ENCODE measurements at regions not wholly inside any gene's neighbourhood (a gene's known extent, or its start where the extent isn't known, plus 50 kb on each side); places are given as distances from the start of the nearest gene placed in this dataset.

DNA sequence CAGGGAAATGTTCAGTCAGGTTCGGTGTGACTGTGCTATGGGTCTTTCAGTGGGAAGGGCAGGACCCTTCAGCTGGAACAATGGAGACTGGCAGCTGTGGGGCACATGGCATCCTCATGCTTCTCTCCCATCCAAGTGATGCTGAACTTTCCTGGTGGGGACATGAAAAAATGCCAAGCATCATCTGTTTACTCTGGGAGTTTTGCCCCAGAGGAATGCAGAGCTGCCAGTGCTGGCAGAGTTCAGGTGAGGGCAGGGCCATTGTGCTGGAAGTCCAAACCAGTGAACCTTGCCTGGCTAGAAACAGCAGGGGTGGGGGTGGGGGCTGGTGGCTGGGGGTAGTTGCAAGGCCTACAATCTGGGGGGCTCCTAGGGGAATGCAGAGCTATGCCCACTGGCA is 1320.6 kb downstream of the PCDH9 start:
- no peak overlapping the region for H3K4me3 ChIP-seq (ENCODE audit: low read depth, low read length)
- TF ChIP-seq, protein P1, sequence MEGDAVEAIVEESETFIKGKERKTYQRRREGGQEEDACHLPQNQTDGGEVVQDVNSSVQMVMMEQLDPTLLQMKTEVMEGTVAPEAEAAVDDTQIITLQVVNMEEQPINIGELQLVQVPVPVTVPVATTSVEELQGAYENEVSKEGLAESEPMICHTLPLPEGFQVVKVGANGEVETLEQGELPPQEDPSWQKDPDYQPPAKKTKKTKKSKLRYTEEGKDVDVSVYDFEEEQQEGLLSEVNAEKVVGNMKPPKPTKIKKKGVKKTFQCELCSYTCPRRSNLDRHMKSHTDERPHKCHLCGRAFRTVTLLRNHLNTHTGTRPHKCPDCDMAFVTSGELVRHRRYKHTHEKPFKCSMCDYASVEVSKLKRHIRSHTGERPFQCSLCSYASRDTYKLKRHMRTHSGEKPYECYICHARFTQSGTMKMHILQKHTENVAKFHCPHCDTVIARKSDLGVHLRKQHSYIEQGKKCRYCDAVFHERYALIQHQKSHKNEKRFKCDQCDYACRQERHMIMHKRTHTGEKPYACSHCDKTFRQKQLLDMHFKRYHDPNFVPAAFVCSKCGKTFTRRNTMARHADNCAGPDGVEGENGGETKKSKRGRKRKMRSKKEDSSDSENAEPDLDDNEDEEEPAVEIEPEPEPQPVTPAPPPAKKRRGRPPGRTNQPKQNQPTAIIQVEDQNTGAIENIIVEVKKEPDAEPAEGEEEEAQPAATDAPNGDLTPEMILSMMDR (IDR thresholded peaks at IDR 0.05; ENCODE audit: borderline replicate concordance, insufficient read depth, low read depth, low read length): no peak

DNA sequence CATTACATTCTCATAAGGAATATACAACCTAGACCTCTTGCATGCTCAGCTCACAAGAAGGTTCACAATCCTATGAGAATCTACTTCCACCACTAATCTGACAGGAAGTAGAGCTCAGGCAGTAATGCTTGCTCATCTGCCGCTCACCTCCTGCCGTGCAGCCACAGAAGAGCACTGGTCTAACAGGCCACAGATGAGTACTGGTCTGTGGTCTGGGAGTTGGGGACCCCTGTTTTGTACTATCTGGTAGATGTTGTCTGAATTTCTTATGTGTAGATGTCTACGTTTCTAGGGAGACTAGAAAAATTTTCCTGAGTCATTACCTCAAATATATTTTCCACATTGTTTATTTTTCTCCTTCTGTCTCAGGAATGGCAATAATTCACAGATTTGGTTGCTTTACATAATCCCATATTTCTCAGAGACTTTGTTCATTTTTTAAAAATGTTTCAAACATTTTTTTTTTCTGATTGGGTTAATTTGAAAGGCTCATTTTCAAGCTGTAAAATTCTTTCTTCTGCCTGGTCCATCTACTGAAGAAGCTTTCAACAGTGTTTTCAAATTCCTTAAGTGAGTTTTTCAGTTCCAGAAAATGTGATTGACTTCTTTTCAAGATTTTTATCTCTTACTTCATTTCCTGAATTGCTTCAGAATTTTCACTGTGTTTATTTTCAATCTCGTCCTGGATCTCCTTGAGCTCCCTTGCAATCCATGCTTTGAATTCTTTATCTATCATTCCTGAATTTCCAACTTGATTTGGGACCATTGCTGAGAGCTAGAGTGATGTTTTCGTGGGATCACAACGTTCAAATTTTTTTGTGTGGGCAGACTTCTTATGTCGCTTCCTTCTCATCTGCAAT is 1322.2 kb downstream of the PCDH9 start:
- H3K4me3 ChIP-seq (ENCODE audit: low read depth, low read length): no peak overlapping the region
- TF ChIP-seq, protein P1 (IDR thresholded peaks at IDR 0.05; ENCODE audit: borderline replicate concordance, insufficient read depth, low read depth, low read length): no peak

DNA sequence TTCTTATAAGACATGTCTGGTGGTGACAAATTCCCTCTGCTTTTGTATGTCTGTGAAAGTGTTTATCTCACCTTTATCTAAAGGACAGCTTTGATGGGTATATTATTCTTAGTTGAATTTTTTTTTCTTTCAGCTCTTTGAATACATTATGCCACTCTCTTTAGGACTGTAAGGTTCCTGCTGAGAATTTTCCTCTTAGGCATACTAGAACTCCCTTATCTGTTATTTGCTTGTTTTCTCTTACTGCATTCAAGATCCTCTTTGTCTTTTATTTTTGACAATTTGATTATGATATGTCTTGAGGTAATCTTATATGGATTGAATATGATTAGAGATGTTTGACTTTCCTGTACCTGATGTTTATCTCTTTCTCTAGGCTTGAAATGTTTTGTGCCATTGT is 1328.4 kb downstream of the PCDH9 start:
- H3K4me3 ChIP-seq (ENCODE audit: low read depth, low read length): no peak overlapping the region
- TF ChIP-seq, protein P1 (IDR thresholded peaks at IDR 0.05; ENCODE audit: borderline replicate concordance, insufficient read depth, low read depth, low read length): no peak

DNA sequence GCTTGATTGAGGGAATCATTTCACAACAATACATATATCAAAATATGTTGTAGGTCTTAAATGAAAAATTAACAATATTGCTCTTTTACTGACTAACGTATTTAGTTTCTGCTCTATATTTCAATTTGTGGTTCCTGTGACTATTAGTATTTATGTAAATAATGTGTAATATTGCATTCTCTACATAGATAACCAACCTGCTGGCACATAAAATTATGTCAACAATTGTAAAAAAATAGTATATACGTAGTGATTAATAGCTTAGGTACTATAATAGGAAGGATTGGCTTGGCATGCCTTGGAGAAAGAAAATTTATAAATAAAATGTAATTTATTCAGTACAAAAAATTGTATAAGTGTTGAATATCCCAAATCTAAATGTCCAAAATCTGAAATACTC is 1336.1 kb downstream of the PCDH9 start:
- H3K4me3 ChIP-seq (ENCODE audit: low read depth, low read length): no peak overlapping the region
- TF ChIP-seq, protein P1 (IDR thresholded peaks at IDR 0.05; ENCODE audit: borderline replicate concordance, insufficient read depth, low read depth, low read length): no peak

DNA sequence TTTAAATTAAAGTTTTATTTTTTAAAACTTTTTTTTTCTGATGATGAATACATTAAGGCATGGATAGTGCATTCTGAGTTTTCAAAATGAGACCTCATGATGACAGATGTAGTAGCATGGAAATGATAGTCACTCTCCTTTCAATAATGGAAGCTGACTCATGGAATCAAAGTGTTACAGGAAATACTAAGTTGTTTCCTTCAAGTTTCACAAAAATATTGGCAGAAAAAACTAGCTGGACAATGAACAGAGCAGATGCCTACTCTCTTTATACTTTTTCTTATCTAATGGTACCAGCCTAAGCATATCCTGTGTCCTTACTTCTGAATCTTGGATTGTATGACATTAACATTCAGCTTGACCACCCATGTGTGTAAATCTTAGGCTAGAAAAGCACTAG is 1337.3 kb downstream of the PCDH9 start:
- TF ChIP-seq, protein P1 (IDR thresholded peaks at IDR 0.05; ENCODE audit: borderline replicate concordance, insufficient read depth, low read depth, low read length): no peak
- no peak overlapping the region for H3K4me3 ChIP-seq (ENCODE audit: low read depth, low read length)

DNA sequence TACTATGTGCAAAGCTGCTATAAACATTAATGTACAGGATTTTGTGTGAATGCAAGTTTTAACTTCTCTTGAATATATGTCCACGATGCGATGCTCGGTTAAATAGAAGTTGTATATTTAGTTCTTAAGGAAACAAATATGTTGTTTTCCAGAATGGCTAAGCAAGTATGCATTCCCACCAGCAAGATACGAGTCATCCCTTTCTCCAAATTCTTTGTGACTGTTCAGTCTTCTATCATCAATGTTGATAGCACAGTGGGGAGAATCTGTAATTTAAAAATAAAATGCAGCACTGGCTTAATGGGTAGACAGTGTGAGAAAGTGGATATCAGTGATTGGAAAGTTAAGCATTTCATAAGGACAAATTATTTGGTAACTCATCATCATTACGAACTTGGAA is 1340.8 kb downstream of the PCDH9 start:
- TF ChIP-seq, protein P1 (IDR thresholded peaks at IDR 0.05; ENCODE audit: borderline replicate concordance, insufficient read depth, low read depth, low read length): no peak
- no peak overlapping the region for H3K4me3 ChIP-seq (ENCODE audit: low read depth, low read length)

DNA sequence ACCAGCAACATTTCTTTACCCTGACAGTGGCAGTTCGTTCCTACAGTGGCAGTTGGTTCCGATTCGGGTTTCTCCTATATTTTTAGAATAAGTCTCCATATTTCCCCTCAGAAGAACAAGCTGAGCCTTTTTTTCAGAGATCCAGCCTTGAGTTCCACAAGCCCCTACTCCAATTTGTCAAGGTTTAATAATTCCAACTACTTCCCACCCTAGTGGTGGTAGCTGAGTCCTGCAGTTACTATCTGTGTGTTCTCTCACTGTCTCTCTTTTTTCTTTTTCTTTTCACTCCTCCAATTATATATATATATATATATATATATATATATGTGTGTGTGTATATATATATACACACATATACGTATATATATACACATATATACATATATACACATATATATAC is 1347.3 kb downstream of the PCDH9 start:
- TF ChIP-seq, protein P1 (IDR thresholded peaks at IDR 0.05; ENCODE audit: borderline replicate concordance, insufficient read depth, low read depth, low read length): no peak
- no peak overlapping the region for H3K4me3 ChIP-seq (ENCODE audit: low read depth, low read length)
